Stimulated activated naive CD8-positive, alpha-beta T cell treated with anti-CD3 and anti-CD28 coated beads, Interleukin-15, amount 100 ng/mL, for 72 hours (primary cell): ENCODE measurements at regions not wholly inside any gene's neighbourhood (a gene's known extent, or its start where the extent isn't known, plus 50 kb on each side); places are given as distances from the start of the nearest gene placed in this dataset.
"Not testable (repeated sequence)": the region's sequence is repeated elsewhere in the genome, so short reads cannot be mapped to it uniquely, and the experiment has no call there.

Experiments used
- ATAC-seq: fragments of 150-1000 bp; cut with Tn5 transposase; 2 replicates; pipeline ENCODE4 v1.10.0; 2021; ENCODE audit warnings: mild to moderate bottlenecking, moderate library complexity
- DNase-seq, 2 donors: peaks; one replicate each; pipeline ENCODE4 v3.0.0; 2021 to 2022
- H3K27ac Mint-ChIP-seq, 2 donors: one replicate each; pipeline ENCODE4 v1.8.0; 2022; ENCODE audit warnings: mild to moderate bottlenecking in 2 of 2, mixed read lengths in 2 of 2, moderate library complexity in 2 of 2
- H3K27me3 Mint-ChIP-seq: one replicate; pipeline ENCODE4 v1.8.0; 2022; ENCODE audit warnings: mixed read lengths
- H3K4me1 Mint-ChIP-seq: one replicate; pipeline ENCODE4 v1.8.0; 2022; ENCODE audit warnings: mild to moderate bottlenecking, mixed read lengths
- H3K4me3 Mint-ChIP-seq, 2 donors: one replicate each; pipeline ENCODE4 v1.8.0; 2022; ENCODE audit warnings: mild to moderate bottlenecking in 2 of 2, mixed read lengths in 2 of 2, moderate library complexity in 1 of 2
- H3K9me3 Mint-ChIP-seq, 2 donors: one replicate each; pipeline ENCODE4 v1.8.0; 2022; ENCODE audit warnings: mixed read lengths in 2 of 2

- no peak for DNase-seq
- Mint-ChIP-seq H3K27ac (no peak overlapping the region), H3K4me3 (no peak overlapping the region), H3K4me1 (no peaks in the 10 kb centered on the region), H3K9me3 (no peaks in the 10 kb centered on the region), H3K27me3 (no peaks in the 10 kb centered on the region)
- no peak for ATAC-seq
These were observed 184.3 kb downstream of the C11orf87 start for GRCh38 chr11:109606256-109606655.

GRCh38 chr11:109609454-109610185 is 187.6 kb downstream of the C11orf87 start:
- Mint-ChIP-seq H3K27me3 (peaks cover 7% of the 10 kb centered on the region), H3K4me1 (no peaks in the 10 kb centered on the region), H3K4me3 (no peak overlapping the region), H3K9me3 (no peaks in the 10 kb centered on the region), H3K27ac (no peak overlapping the region)
- no peak for DNase-seq
- ATAC-seq: no peak

- ATAC-seq (no peak), DNase-seq (no peak)
- H3K9me3 Mint-ChIP-seq: no peaks in the 10 kb centered on the region
- no peaks in the 10 kb centered on the region for H3K4me1 Mint-ChIP-seq
- H3K4me3 Mint-ChIP-seq: no peak overlapping the region
- peaks cover 7% of the 10 kb centered on the region for H3K27me3 Mint-ChIP-seq
- no peak overlapping the region for H3K27ac Mint-ChIP-seq
These were observed 190.5 kb downstream of the C11orf87 start for GRCh38 chr11:109612496-109612895.

- no peaks in the 10 kb centered on the region for H3K9me3 Mint-ChIP-seq
- no peaks in the 10 kb centered on the region for H3K4me1 Mint-ChIP-seq
- H3K27ac Mint-ChIP-seq: no peak overlapping the region
- no peak for ATAC-seq
- no peak overlapping the region for H3K4me3 Mint-ChIP-seq
- no peak for DNase-seq
- no peaks in the 10 kb centered on the region for H3K27me3 Mint-ChIP-seq
These were observed 197.5 kb downstream of the C11orf87 start for GRCh38 chr11:109619498-109619897.

DNA sequence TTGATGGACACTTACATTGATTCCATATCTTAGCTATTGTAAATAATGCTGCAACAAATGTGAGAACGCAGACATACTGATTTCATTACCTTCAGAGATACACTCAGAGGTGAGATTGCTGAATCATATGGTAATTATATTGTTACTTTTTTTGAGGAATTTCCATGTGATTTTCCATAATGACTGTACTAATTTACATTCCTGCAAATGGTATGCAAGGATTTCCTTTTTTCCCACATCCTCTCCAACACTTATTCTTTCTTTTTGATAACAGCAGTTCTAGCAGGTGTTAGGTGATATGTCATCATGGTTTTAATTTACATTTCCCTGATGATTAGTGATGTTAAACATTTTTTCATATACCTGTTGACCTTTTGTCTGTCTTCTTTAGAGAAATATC is 207.7 kb downstream of the C11orf87 start:
- no peaks in the 10 kb centered on the region for H3K27me3 Mint-ChIP-seq
- DNase-seq: no peak
- no peak overlapping the region for H3K4me3 Mint-ChIP-seq
- H3K27ac Mint-ChIP-seq: no peak overlapping the region
- H3K4me1 Mint-ChIP-seq: no peaks in the 10 kb centered on the region
- ATAC-seq: no peak
- peaks cover 9% of the 10 kb centered on the region in 2 donors for H3K9me3 Mint-ChIP-seq

DNA sequence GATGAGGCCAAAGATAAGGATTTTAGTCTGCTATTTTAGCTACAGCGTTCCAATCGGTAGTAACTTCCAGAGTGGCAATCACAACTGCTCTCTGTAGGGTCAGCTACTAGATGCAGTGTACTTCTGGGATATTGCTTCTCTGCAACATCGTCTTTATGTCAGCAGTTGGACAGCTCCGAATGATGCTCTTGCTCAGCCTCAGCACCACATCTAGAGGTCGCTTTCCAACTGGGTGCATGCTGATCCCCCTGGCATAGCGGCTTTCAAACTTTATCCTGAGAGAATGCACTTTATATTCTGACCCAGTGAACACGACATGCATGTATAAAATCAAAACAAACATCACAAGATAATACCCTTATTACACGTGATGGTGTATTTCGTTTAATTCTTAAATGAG is 219.6 kb downstream of the C11orf87 start:
- DNase-seq (no peak), ATAC-seq (no peak)
- Mint-ChIP-seq H3K4me3 (no peak overlapping the region), H3K4me1 (no peaks in the 10 kb centered on the region), H3K27me3 (peaks cover 8% of the 10 kb centered on the region), H3K27ac (no peak overlapping the region), H3K9me3 (peaks cover 0 to 4% of the 10 kb centered on the region in 2 donors)

DNA sequence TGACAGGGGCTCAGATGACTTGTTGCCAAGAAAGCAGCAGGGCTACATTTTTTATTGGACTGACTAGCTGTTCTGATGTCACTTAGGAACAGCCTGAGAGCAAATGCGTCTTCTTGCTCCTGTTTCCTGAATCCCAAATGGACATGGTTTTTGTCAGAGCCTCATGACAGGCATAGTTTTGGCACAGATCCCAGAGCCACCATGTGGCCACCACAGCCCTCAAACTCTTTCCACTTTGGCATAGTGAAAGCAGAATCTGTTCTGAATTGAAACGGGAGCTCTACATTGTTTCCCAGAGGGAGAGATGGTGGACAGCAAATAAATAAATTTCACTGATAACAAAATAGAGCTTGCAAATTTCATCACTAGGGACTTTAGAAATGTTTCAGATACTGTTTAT is 222.2 kb downstream of the C11orf87 start:
- H3K27ac Mint-ChIP-seq: no peak overlapping the region
- ATAC-seq (no peak), DNase-seq (no peak)
- no peak overlapping the region for H3K4me3 Mint-ChIP-seq
- H3K4me1 Mint-ChIP-seq: no peaks in the 10 kb centered on the region
- peaks cover 0 to 4% of the 10 kb centered on the region in 2 donors for H3K9me3 Mint-ChIP-seq
- H3K27me3 Mint-ChIP-seq: peaks cover 8% of the 10 kb centered on the region

DNA sequence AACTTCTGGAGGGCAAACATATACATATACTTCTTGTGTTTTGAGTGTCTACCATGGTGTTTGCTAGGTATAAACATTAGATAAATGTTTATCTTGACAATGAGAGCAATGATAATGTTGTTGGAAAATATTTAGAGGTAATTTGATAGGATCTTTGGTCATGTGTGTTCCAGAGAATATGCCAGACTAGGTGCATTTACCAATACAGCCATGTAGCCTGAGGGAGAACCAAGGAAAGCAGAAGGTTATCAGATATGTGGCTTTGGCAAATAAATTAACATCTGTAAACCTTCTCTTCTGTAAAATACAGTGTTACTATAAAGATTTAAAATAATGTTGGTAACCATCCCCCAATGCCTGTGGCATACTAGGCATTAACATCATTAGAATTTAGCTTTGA is 226.8 kb downstream of the C11orf87 start:
- Mint-ChIP-seq H3K27ac (no peak overlapping the region), H3K4me3 (no peak overlapping the region), H3K4me1 (no peaks in the 10 kb centered on the region), H3K27me3 (peaks cover 8% of the 10 kb centered on the region), H3K9me3 (no peaks in the 10 kb centered on the region)
- ATAC-seq: no peak
- no peak for DNase-seq

DNA sequence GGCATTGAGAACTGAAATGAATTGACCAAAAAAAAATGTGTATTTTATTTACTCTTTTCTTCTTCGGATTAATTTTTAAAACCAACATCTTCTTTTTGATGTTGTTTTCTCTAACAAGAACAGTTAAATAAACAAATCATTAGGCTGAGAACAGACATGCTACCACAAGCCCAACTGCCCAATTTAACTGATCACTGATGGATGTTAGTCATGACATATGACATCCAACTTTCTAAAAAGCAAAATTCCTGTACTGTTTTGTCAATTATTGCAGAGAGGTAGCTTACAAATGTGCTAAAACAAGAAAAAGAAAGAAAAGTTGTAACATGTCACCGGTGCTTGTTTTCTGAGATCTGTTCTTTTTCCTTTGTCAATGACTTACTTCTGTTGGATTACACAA is 232.1 kb downstream of the C11orf87 start:
- Mint-ChIP-seq H3K9me3 (no peaks in the 10 kb centered on the region), H3K27me3 (no peaks in the 10 kb centered on the region), H3K4me1 (no peaks in the 10 kb centered on the region), H3K27ac (no peak overlapping the region), H3K4me3 (no peak overlapping the region)
- ATAC-seq (no peak), DNase-seq (no peak)

- ATAC-seq: no peak
- no peak for DNase-seq
- no peak overlapping the region for H3K27ac Mint-ChIP-seq
- H3K4me1 Mint-ChIP-seq: no peaks in the 10 kb centered on the region
- H3K4me3 Mint-ChIP-seq: no peak overlapping the region
- H3K9me3 Mint-ChIP-seq: no peaks in the 10 kb centered on the region
- no peaks in the 10 kb centered on the region for H3K27me3 Mint-ChIP-seq
These were observed 236.2 kb downstream of the C11orf87 start for GRCh38 chr11:109658190-109658589.

GRCh38 chr11:109667719-109668118 is 245.7 kb downstream of the C11orf87 start:
- Mint-ChIP-seq H3K4me1 (no peaks in the 10 kb centered on the region), H3K9me3 (peaks cover 7 to 10% of the 10 kb centered on the region in 2 donors), H3K27me3 (no peaks in the 10 kb centered on the region), H3K27ac (no peak overlapping the region), H3K4me3 (no peak overlapping the region)
- DNase-seq (no peak), ATAC-seq (no peak)

DNA sequence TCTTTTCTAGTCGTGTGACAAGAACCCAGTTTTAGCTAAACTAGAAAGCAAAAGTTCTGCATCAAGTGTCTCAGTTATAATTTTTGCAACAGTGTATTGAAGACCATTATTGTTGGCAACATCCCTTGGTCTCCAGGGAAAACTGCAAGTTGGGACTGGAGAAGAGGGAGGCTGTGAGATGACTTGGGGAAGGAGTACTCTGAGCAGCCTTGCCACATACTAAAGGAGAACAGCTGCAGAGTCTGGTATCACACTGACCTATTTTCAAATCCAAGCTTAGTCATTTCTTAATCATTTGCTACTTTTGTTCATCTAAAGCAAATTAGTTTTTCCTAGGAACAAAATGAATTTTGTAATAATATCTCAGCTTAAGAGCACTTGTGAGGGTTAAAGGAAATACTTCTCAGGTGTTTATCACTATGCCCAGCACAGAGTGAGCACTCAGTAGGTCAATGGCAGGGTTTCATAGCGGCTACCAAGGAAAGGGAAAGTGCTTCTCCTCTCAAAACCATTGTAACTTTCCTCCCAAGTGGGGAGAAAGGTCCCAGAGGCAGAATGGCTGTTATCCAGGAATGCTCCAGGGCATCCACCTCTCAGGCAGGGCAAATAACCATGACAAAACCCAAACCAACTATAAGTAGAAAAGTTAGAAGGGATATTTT is 247.1 kb downstream of the C11orf87 start:
- ATAC-seq (no peak), DNase-seq (no peak)
- Mint-ChIP-seq H3K4me1 (no peaks in the 10 kb centered on the region), H3K4me3 (no peak overlapping the region), H3K27me3 (no peaks in the 10 kb centered on the region), H3K9me3 (peaks cover 7 to 10% of the 10 kb centered on the region in 2 donors), H3K27ac (no peak overlapping the region)

DNA sequence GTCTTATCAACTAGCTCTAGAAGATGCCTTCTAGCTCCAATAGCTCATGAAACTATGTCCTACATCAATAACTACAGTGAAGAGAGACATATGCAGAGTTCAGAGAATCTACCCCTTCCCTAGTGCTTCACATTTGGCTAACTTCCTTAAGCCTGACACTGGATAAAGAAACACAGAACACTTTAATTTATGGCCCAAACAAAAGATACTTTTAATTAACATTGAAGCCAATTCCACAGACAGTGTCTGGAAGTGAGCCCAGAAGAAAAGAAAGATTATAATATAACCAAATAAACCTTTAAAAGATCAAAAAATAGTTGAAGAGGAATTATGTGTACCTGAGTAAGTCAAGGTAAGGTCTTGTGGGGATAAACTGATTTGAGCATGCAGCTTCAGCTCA is 255.2 kb downstream of the C11orf87 start:
- Mint-ChIP-seq H3K4me1 (no peaks in the 10 kb centered on the region), H3K9me3 (no peaks in the 10 kb centered on the region), H3K27ac (no peak overlapping the region), H3K4me3 (no peak overlapping the region), H3K27me3 (no peaks in the 10 kb centered on the region)
- ATAC-seq: no peak
- no peak for DNase-seq

- ATAC-seq (no peak), DNase-seq (no peak)
- H3K4me1 Mint-ChIP-seq: no peaks in the 10 kb centered on the region
- H3K27me3 Mint-ChIP-seq: no peaks in the 10 kb centered on the region
- no peak overlapping the region for H3K27ac Mint-ChIP-seq
- H3K4me3 Mint-ChIP-seq: no peak overlapping the region
- no peaks in the 10 kb centered on the region for H3K9me3 Mint-ChIP-seq
These were observed 255.9 kb downstream of the C11orf87 start for GRCh38 chr11:109677876-109678275.

DNA sequence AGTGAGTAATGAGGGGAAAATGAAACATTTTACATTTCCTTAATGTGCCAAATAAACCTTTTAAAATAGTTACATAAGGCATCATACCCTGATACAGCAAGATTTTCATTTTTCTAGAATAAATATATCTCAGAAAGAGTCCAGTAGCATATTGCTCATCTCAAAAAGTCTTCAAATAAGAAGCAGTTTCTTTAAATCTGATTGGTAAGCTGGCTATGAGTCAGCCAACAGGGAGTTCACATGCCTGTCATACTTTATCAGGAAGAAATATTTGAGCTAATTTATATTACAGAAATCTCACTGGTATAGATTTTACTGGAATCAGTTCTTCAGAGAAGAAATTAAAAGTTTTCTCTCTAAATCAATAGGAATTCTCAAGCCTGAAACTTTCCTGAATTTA is 258.1 kb downstream of the C11orf87 start:
- H3K27me3 Mint-ChIP-seq: no peaks in the 10 kb centered on the region
- no peak overlapping the region for H3K4me3 Mint-ChIP-seq
- H3K27ac Mint-ChIP-seq: no peak overlapping the region
- no peaks in the 10 kb centered on the region for H3K4me1 Mint-ChIP-seq
- no peak for DNase-seq
- H3K9me3 Mint-ChIP-seq: no peaks in the 10 kb centered on the region
- ATAC-seq: no peak

DNA sequence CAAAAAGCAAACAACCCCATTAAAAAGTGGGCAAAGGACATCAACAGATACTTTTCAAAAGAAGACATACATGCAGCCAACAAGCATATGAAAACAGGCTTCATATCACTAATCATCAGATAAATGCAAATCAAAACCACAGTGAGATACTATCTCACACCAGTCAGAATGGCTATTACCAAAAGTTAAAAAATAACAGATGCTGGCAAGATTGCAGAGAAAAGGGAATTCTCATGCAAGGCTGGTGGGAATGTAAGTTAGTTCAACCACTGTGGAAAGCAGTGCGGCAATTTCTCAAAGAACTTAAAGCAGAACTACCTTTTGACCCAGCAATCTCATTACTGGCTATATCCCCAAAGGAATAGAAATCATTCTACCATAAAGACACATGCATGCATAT is 260.8 kb downstream of the C11orf87 start:
- H3K4me3 Mint-ChIP-seq, H3K27me3 Mint-ChIP-seq, H3K9me3 Mint-ChIP-seq, DNase-seq, ATAC-seq, H3K27ac Mint-ChIP-seq, H3K4me1 Mint-ChIP-seq: not testable (repeated sequence)

GRCh38 chr11:109695696-109696095 is 273.7 kb downstream of the C11orf87 start:
- DNase-seq (no peak), ATAC-seq (no peak)
- H3K27ac Mint-ChIP-seq: no peak overlapping the region
- no peak overlapping the region for H3K4me3 Mint-ChIP-seq
- no peaks in the 10 kb centered on the region for H3K4me1 Mint-ChIP-seq
- peaks cover 15 to 48% of the 10 kb centered on the region in 2 donors for H3K9me3 Mint-ChIP-seq
- H3K27me3 Mint-ChIP-seq: no peaks in the 10 kb centered on the region
